ENCODE measurements at regions not wholly inside any gene's neighbourhood (a gene's known extent, or its start where the extent isn't known, plus 50 kb on each side); places are given as distances from the start of the nearest gene placed in this dataset.
"Not testable (repeated sequence)": the region's sequence is repeated elsewhere in the genome, so short reads cannot be mapped to it uniquely, and the experiment has no call there.

- no peak for DNase-seq (ENCODE audit: low spot score)
Measured at GRCh38 chr5:61215996-61216395, 53.7 kb upstream of the SMIM15 start.

GRCh38 chr5:61216741-61217140 lies 54.5 kb upstream of the SMIM15 start:
- DNase-seq (ENCODE audit: low spot score), result no peak

GRCh38 chr5:61217214-61217613 lies 54.9 kb upstream of the SMIM15 start:
- DNase-seq (ENCODE audit: low spot score), result no peak

GRCh38 chr5:61228229-61228628 lies 66.0 kb upstream of the SMIM15 start:
- DNase-seq (ENCODE audit: low spot score), result no peak

- DNase-seq (ENCODE audit: low spot score), result no peak
Measured at GRCh38 chr5:61228691-61229280, 66.5 kb upstream of the SMIM15 start.

- DNase-seq (ENCODE audit: low spot score), result no peak
Measured at GRCh38 chr5:61229416-61229815, 67.1 kb upstream of the SMIM15 start.

- DNase-seq (ENCODE audit: low spot score), result no peak
Measured at GRCh38 chr5:61230492-61230891, 68.2 kb upstream of the SMIM15 start.

GRCh38 chr5:61231813-61232212 lies 69.5 kb upstream of the SMIM15 start:
- no peak for DNase-seq (ENCODE audit: low spot score)

GRCh38 chr5:61232490-61233050 lies 70.3 kb upstream of the SMIM15 start:
- DNase-seq (ENCODE audit: low spot score), result no peak

GRCh38 chr5:61234019-61234418 lies 71.8 kb upstream of the SMIM15 start:
- no peak for DNase-seq (ENCODE audit: low spot score)

GRCh38 chr5:61236715-61237114 lies 74.4 kb upstream of the SMIM15 start:
- DNase-seq (ENCODE audit: low spot score), result not testable (repeated sequence)

GRCh38 chr5:61245486-61245885 lies 83.2 kb upstream of the SMIM15 start:
- DNase-seq (ENCODE audit: low spot score), result no peak

GRCh38 chr5:61245936-61246335 lies 83.7 kb upstream of the SMIM15 start:
- no peak for DNase-seq (ENCODE audit: low spot score)

- no peak for DNase-seq (ENCODE audit: low spot score)
Measured at GRCh38 chr5:61246768-61247307, 84.6 kb upstream of the SMIM15 start.

- no peak for DNase-seq (ENCODE audit: low spot score)
Measured at GRCh38 chr5:61251874-61252642, 80.0 kb upstream of the ZSWIM6 start.

GRCh38 chr5:61252643-61252925 lies 79.5 kb upstream of the ZSWIM6 start:
- DNase-seq (ENCODE audit: low spot score), result no peak

GRCh38 chr5:61253547-61253946 lies 78.5 kb upstream of the ZSWIM6 start:
- no peak for DNase-seq (ENCODE audit: low spot score)

GRCh38 chr5:61254969-61255555 lies 77.0 kb upstream of the ZSWIM6 start:
- no peak for DNase-seq (ENCODE audit: low spot score)

GRCh38 chr5:61256474-61256873 lies 75.6 kb upstream of the ZSWIM6 start:
- DNase-seq (ENCODE audit: low spot score), result no peak

- DNase-seq (ENCODE audit: low spot score), result no peak
Measured at GRCh38 chr5:61257421-61257820, 74.6 kb upstream of the ZSWIM6 start.

GRCh38 chr5:61261136-61261535 lies 70.9 kb upstream of the ZSWIM6 start:
- DNase-seq (ENCODE audit: low spot score), result no peak

- no peak for DNase-seq (ENCODE audit: low spot score)
Measured at GRCh38 chr5:61262080-61262479, 70.0 kb upstream of the ZSWIM6 start.

- DNase-seq (ENCODE audit: low spot score), result no peak
Measured at GRCh38 chr5:61263072-61263471, 69.0 kb upstream of the ZSWIM6 start.

Measured in CD4-positive, alpha-beta T cell treated with Interleukin-6 at 100 ng/mL for 8 hours (primary cell).